ENCODE measurements at regions not wholly inside any gene's neighbourhood (a gene's known extent, or its start where the extent isn't known, plus 50 kb on each side); places are given as distances from the start of the nearest gene placed in this dataset.

DNA sequence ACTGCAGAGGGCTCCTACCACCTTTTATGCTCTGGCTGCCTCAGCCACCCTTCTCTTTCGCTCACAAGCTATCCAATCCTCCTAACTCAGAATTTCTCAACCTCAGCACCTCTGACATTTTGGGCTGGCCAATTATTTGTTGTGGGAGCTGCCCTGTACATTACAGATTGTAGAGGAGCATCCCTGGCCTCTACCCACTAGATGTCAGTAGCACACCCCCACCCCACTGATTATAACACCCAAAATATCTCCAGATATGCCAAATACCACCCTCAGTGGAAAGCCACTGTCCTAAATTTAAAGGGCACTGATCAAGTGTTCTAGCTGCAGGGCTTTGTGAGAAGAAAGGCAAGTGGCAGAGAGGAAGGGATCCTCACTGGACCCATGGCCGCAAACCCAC is 443.1 kb downstream of the SOX6 start:
- no peak for DNase-seq (ENCODE audit: extremely low read depth, low read depth)

Small RNAs in the stretch of these regions (small RNA-seq; reads per million reads assigned to genes)
- gene RF00324: 0 reads per million in 2 experiments

All from NCI-H460 (cell line).